HG03558 (cell line): ENCODE measurements at regions not wholly inside any gene's neighbourhood (a gene's known extent, or its start where the extent isn't known, plus 50 kb on each side); places are given as distances from the start of the nearest gene placed in this dataset.

Experiments used
- ATAC-seq: cut with Tn5 transposase; IDR thresholded peaks from one replicate; pipeline ENCODE4 v1.9.1; 2021; ENCODE audit warnings: moderate number of reproducible peaks; ENCODE audit not compliant: unreplicated experiment; ENCODE audit errors: extremely low read depth

- no peak for ATAC-seq
These were observed 203.4 kb downstream of the ANKRD50 start for GRCh38 chr4:124509151-124509550.

GRCh38 chr4:124514588-124514987 is 197.9 kb downstream of the ANKRD50 start:
- no peak for ATAC-seq

GRCh38 chr4:124515591-124515990 is 196.9 kb downstream of the ANKRD50 start:
- ATAC-seq: no peak

DNA sequence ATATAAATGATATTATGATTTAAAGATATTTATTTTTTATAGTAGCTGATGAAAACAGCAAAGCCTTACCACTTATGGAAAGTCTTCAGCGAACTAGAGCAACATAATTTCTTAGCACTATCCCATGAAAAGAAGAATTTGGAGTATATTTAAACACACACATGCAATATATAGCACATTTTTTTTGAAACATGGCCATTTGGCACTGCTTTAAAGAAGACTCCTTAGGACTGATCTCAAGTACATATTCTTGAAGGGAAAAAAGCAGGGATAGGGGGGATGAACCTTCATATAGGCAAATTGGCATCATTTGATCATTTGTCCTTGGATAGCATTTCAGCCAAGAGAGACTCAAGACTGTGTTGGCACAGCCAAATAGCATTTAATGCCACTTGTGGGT is 193.3 kb downstream of the ANKRD50 start:
- ATAC-seq: no peak

DNA sequence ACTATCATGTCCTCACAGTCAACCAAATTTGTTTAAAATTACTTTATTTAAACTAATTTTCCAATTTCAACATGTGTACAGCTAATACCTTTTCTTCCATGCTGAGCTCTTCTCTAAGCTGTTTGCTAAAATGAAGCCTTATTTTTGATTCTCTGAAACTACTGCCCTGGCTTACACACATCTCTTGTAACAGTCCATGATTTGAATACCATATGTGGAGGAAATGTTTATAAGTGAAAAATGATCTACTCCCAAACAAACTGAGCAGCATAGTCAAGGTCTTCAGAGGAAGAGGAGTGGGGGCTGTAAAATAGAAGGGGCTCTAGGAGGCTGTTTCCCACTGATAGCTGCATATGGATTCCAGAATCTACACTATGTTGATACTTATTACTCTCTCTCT is 188.7 kb downstream of the ANKRD50 start:
- no peak for ATAC-seq

DNA sequence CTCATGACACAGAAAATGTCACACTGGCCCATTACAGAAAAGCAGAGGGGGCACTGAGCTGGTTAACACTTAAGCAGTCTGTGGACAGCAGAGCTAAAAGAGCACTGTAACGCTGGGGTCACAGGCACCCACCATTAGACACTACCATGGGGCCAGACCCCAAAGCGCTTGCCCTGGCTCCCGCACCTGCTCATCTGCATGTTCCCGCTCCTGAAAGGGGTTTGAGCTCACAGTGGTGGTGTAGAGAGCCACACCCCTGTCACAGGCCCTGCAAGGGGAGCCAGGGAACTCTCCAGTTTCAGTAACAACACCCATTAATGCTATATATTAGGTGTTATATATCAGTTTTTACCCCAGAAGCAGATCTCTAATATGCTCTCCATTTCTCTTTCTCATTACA is 187.0 kb downstream of the ANKRD50 start:
- no peak for ATAC-seq

DNA sequence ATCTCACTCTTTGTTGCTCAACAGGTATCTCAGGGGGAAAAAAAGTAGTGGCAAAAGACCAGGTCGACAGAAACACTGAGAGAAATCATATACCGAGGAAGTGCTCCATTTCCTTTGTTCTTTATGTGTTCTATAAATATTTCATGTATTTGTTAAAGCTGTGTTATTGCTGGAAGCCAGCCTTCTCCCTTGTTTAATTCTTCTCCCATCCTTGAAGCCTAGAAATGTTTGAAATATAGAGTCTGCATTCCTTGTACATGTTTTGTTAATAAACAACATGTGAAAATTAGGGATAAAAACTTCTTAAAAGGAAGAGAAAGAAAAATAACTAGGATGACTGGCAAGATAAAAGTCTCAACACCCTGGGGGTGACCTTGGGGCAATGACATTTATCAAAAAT is 186.2 kb downstream of the ANKRD50 start:
- ATAC-seq: no peak

- ATAC-seq: no peak
These were observed 185.8 kb downstream of the ANKRD50 start for GRCh38 chr4:124526769-124527168.

GRCh38 chr4:124527364-124527763 is 185.2 kb downstream of the ANKRD50 start:
- ATAC-seq: no peak

GRCh38 chr4:124529131-124529530 is 183.4 kb downstream of the ANKRD50 start:
- no peak for ATAC-seq

DNA sequence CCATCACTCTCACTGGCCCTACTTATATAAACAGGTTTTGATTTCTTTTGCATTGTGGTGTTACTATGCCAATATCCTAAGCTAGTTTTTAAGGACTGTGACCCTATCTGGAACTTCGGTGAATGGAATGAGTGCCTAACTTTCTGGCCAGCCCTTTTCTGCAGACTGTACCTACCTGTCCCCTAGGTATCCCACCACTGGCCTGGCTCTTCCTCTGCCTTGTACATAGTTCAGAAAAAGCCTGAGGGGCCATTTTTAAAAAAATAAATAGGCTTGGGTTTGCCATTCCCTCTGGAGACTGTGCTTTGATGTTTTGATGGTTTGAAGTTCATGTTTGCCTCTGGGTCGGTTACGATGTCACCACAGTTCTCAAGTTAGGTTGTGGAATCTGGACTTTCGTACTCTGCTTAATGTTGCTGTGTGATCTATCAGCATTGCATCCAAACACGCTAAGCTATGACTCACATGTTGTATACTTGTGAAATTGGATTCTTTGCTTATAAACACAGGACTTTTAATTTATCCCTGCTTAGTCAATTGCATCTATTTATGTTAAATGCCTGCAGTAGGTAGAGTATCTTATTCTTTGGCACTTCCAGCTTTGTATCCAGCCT is 182.0 kb downstream of the ANKRD50 start:
- no peak for ATAC-seq

- ATAC-seq: no peak
These were observed 178.4 kb downstream of the ANKRD50 start for GRCh38 chr4:124534131-124534530.

DNA sequence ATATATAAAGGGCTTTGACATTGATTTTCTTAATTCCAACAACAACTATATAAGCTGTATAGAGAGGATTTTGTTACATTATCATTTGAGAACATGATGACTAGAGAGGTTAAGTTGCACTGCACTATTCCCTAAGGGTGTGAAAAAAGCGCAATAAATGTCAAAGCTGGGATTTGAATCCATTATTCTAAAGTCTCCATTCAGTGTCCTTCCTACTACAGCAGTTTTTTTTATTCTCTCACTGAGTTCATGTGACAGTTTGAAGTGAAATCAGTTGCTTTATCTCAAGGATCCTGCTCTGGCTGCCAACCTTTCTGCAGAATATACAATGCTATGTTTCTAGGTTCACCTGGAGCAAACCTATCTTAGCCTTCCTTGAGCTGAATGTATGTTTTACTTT is 177.5 kb downstream of the ANKRD50 start:
- ATAC-seq: no peak

DNA sequence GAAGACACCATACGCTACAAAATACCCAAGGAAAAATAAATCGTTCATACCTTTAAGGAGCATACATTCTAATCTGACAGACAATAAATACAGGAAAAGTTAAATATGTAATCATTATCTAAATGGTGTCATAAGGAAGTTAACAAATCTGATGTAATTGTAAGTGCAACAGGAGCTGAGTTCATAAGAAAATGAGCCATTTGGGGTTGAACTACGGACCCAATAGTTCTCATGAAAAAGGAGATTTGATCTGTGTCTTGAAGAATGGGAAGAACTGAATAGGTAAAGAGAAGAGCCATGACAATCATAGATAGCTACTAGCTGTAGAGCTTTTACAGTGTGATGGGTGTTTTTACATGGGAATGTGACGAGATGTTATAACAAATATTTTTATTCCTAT is 175.6 kb downstream of the ANKRD50 start:
- no peak for ATAC-seq

- no peak for ATAC-seq
These were observed 174.6 kb downstream of the ANKRD50 start for GRCh38 chr4:124537971-124538370.

- no peak for ATAC-seq
These were observed 172.5 kb downstream of the ANKRD50 start for GRCh38 chr4:124540014-124540413.

GRCh38 chr4:124541652-124542420 is 170.7 kb downstream of the ANKRD50 start:
- ATAC-seq: no peak

DNA sequence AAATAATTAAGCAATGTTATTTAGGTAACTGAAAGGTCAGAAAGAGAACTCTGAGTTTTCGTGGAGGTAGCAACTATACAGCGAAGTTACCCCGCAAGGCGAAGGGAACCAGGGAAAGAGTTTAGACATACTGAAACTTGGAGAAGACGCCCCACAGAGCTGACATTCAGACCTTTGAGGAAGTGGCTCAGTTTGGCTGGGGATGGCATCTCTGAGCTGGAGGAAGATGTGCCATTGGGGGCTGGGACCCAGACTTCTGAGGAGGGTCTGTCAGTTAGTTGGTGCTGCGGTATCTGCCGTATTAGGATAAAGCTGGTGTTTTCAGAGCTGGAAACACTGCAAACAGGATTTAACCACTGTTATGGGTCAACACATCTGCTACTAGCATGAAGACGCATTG is 156.6 kb downstream of the ANKRD50 start:
- ATAC-seq: no peak

DNA sequence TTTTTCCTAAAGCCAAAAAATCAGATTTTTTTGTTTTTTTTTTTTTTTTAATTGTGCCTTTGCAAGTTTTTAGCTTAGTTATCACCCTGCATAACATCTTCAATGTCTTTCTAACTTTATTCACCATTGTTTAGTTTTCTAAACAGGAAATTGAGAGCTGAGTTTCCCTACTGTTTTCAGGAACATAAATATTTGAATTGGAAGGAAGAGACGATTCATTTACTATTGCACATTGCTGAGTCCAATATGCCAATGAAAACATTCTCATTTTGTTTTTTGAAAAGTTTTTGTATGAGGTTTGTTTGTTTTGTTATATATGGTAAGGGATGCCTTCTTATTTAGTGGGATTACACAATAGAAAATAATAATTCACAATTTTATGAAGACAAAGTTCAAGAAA is 148.4 kb downstream of the ANKRD50 start:
- ATAC-seq: no peak

DNA sequence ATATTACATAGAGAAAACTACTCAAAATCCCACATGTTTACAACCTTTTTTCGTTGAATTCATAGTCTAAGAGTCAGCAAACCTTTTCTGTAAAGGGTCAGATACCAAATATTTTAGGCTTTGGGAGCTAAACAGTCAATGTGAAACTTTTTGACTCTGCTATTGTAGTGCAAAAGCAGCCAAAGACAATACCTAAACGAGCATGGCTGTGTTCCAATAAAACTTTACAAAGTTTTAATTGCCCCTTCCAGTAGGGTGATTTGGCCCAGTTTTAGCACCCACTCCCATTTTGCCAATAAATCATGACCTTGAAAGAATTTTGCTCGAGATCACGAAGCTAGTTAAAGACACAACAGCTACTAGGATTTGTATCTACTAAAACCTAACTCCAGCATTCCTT is 147.2 kb downstream of the ANKRD50 start:
- no peak for ATAC-seq

- ATAC-seq: no peak
These were observed 146.5 kb downstream of the ANKRD50 start for GRCh38 chr4:124566030-124566429.

DNA sequence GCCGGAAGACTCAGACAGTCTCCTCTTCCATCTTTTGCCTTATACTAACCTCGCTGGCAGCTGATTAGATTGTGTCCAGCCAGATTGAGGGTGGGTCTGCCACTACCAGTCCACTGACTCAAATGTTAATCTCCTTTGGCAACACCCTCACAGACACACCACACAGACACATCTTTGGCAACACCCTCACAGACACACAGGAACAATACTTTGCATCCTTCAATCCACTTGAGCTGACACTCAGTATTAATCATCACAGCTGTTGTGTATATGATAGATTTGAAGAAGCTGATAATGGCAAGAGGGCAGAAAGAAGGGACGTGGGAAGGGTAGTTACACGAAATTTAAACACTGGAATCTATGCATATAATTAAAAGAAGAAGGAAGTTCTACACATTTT is 139.5 kb downstream of the ANKRD50 start:
- no peak for ATAC-seq
